ENCODE measurements at regions not wholly inside any gene's neighbourhood (a gene's known extent, or its start where the extent isn't known, plus 50 kb on each side); places are given as distances from the start of the nearest gene placed in this dataset.

GRCh38 chr10:53724581-53724980 is 952.0 kb upstream of the MBL2 start:
- Histone ChIP-seq H3K36me3 (ENCODE audit: insufficient read depth, low read length) (no peaks in the 10 kb centered on the region), H2AFZ (ENCODE audit: low read depth, low read length) (no peak overlapping the region), H3K4me3 (ENCODE audit: low read length) (no peak overlapping the region), H3K79me2 (replicated peaks; ENCODE audit: insufficient read depth, low read length) (no peaks in the 10 kb centered on the region), H3K9ac (ENCODE audit: low read length) (no peak overlapping the region), H3F3A (ENCODE audit: insufficient read depth, low read length, poor library complexity, severe bottlenecking) (no peaks in the 10 kb centered on the region), H3K9me3 (ENCODE audit: low read length) (no peaks in the 10 kb centered on the region), H3K27ac (ENCODE audit: low read length) (no peak overlapping the region), H3K4me2 (ENCODE audit: low read length) (no peak overlapping the region), H3K9me2 (ENCODE audit: insufficient read depth, low read length) (no peaks in the 10 kb centered on the region), H4K20me1 (ENCODE audit: insufficient read depth) (no peaks in the 10 kb centered on the region), H3K27me3 (ENCODE audit: insufficient read depth, low read depth, low read length) (no peaks in the 10 kb centered on the region)
- TF ChIP-seq RAD21 (conservative IDR thresholded peaks at IDR 0.05) (no peak), MXI1 (conservative IDR thresholded peaks at IDR 0.05; ENCODE audit: poor library complexity, severe bottlenecking) (no peak), TAF1 (IDR thresholded peaks at IDR 0.05; ENCODE audit: low read depth) (no peak), POLR2AphosphoS5 (IDR thresholded peaks at IDR 0.05) (no peak), EZH2 (IDR thresholded peaks at IDR 0.05; ENCODE audit: borderline replicate concordance, insufficient read depth, low read length, poor library complexity, severe bottlenecking) (no peak), CTCF (IDR thresholded peaks at IDR 0.05; ENCODE audit: poor library complexity, severe bottlenecking) (no peak), EP300 (conservative IDR thresholded peaks at IDR 0.05; ENCODE audit: poor library complexity, severe bottlenecking) (no peak), REST (IDR thresholded peaks at IDR 0.05; ENCODE audit: borderline replicate concordance) (no peak), SMC3 (conservative IDR thresholded peaks at IDR 0.05; ENCODE audit: poor library complexity) (no peak)

- Histone ChIP-seq H3K9ac (ENCODE audit: low read length) (no peak overlapping the region), H3K27ac (ENCODE audit: low read length) (no peak overlapping the region), H3K27me3 (ENCODE audit: insufficient read depth, low read depth, low read length) (no peaks in the 10 kb centered on the region), H3F3A (ENCODE audit: insufficient read depth, low read length, poor library complexity, severe bottlenecking) (no peaks in the 10 kb centered on the region), H3K36me3 (ENCODE audit: insufficient read depth, low read length) (no peaks in the 10 kb centered on the region), H3K4me2 (ENCODE audit: low read length) (no peak overlapping the region), H2AFZ (ENCODE audit: low read depth, low read length) (no peak overlapping the region), H3K4me3 (ENCODE audit: low read length) (no peak overlapping the region), H3K79me2 (replicated peaks; ENCODE audit: insufficient read depth, low read length) (no peaks in the 10 kb centered on the region), H3K9me3 (ENCODE audit: low read length) (no peaks in the 10 kb centered on the region), H4K20me1 (ENCODE audit: insufficient read depth) (no peaks in the 10 kb centered on the region), H3K9me2 (ENCODE audit: insufficient read depth, low read length) (no peaks in the 10 kb centered on the region)
- TF ChIP-seq CTCF (IDR thresholded peaks at IDR 0.05; ENCODE audit: poor library complexity, severe bottlenecking) (no peak), TAF1 (IDR thresholded peaks at IDR 0.05; ENCODE audit: low read depth) (no peak), SMC3 (conservative IDR thresholded peaks at IDR 0.05; ENCODE audit: poor library complexity) (no peak), REST (IDR thresholded peaks at IDR 0.05; ENCODE audit: borderline replicate concordance) (no peak), EZH2 (IDR thresholded peaks at IDR 0.05; ENCODE audit: borderline replicate concordance, insufficient read depth, low read length, poor library complexity, severe bottlenecking) (no peak), POLR2AphosphoS5 (IDR thresholded peaks at IDR 0.05) (no peak), MXI1 (conservative IDR thresholded peaks at IDR 0.05; ENCODE audit: poor library complexity, severe bottlenecking) (no peak), RAD21 (conservative IDR thresholded peaks at IDR 0.05) (no peak), EP300 (conservative IDR thresholded peaks at IDR 0.05; ENCODE audit: poor library complexity, severe bottlenecking) (no peak)
Observed at GRCh38 chr10:53719658-53720057, 947.1 kb upstream of the MBL2 start.
